ENCODE measurements at regions not wholly inside any gene's neighbourhood (a gene's known extent, or its start where the extent isn't known, plus 50 kb on each side); places are given as distances from the start of the nearest gene placed in this dataset.

GRCh38 chr16:73875996-73876690 lies 420.5 kb upstream of the PSMD7 start:
- WGBS, 2 experiments (ENCODE audit: extremely low coverage in 1 of 2, insufficient coverage in 1 of 2, insufficient read length in 1 of 2, insufficient replicate concordance in 2 of 2, low coverage in 1 of 2, low lambda C conversion rate in 2 of 2, missing lambda C conversion rate in 1 of 2): 96% methylated on average over 7 of the region's 7 CpGs; no CpG with 5 or more reads in 1 of the 2 experiments
- H3K9ac ChIP-seq (replicated peaks in 1 of 4; ENCODE audit: extremely low read depth in 1 of 4, low read depth in 3 of 4, low read length in 3 of 4): no peak overlapping the region
- TF ChIP-seq EZH2 (IDR thresholded peaks at IDR 0.05; ENCODE audit: low read depth, low read length, severe bottlenecking): no peak
- no peak for TF ChIP-seq KDM1A (IDR thresholded peaks at IDR 0.05; ENCODE audit: borderline replicate concordance, low read length)
- no peak for TF ChIP-seq SIN3A (conservative IDR thresholded peaks at IDR 0.05 in 1 of 2, IDR thresholded peaks at IDR 0.05 in 1 of 2; ENCODE audit: low read depth in 1 of 2, low read length in 2 of 2)
- no peak for TF ChIP-seq SP1 (IDR thresholded peaks at IDR 0.05; ENCODE audit: low read depth, low read length)
- TF ChIP-seq HDAC2 (IDR thresholded peaks at IDR 0.05; ENCODE audit: borderline replicate concordance in 1 of 2, low read depth in 2 of 2, low read length in 2 of 2): no peak
- no peak for TF ChIP-seq RFX5 (IDR thresholded peaks at IDR 0.05; ENCODE audit: borderline replicate concordance, low read depth, low read length)
- no peak for TF ChIP-seq SUZ12 (IDR thresholded peaks at IDR 0.05; ENCODE audit: low read length)
- no peak for TF ChIP-seq TEAD4 (IDR thresholded peaks at IDR 0.05; ENCODE audit: low read depth, low read length)

More at GRCh38 chr16:73875996-73876690, 420.5 kb upstream of the PSMD7 start:
- Histone ChIP-seq H4K91ac (replicated peaks; ENCODE audit: insufficient read length, low read length) (no peak overlapping the region), H3K18ac (ENCODE audit: extremely low read depth, low read length) (no peak overlapping the region), H2BK20ac (ENCODE audit: low read length) (no peak overlapping the region), H3K4me2 (ENCODE audit: insufficient read depth in 1 of 2, low read depth in 2 of 2, low read length in 2 of 2) (no peak overlapping the region), H3K27me3 (replicated peaks in 1 of 4; ENCODE audit: control insufficient read depth in 3 of 4, extremely low read depth in 1 of 4, insufficient read depth in 3 of 4, low read length in 3 of 4) (no peaks in the 10 kb centered on the region), H3K14ac (ENCODE audit: insufficient read length) (no peak overlapping the region), H3K79me2 (ENCODE audit: control insufficient read depth in 1 of 2, insufficient read depth in 2 of 2, low read length in 2 of 2) (no peaks in the 10 kb centered on the region), H4K20me1 (replicated peaks in 1 of 2; ENCODE audit: control insufficient read depth in 1 of 2, insufficient read depth in 2 of 2, low read length in 2 of 2) (no peaks in the 10 kb centered on the region), H3K36me3 (ENCODE audit: control insufficient read depth in 2 of 4, insufficient read depth in 4 of 4, low read length in 3 of 4) (no peaks in the 10 kb centered on the region), H3K23me2 (ENCODE audit: low read depth, low read length) (peaks cover 4% of the 10 kb centered on the region; the same call in 1 of the 2 replicates), H4K8ac (ENCODE audit: extremely low read depth, insufficient read depth, low read length) (no peak overlapping the region), H3K56ac (replicated peaks; ENCODE audit: insufficient read length, low read depth, low read length) (no peak overlapping the region), H3K79me1 (ENCODE audit: low read depth, low read length) (no peaks in the 10 kb centered on the region), H2BK12ac (ENCODE audit: low read depth, low read length) (no peak overlapping the region), H3K27ac (ENCODE audit: low read depth, low read length) (no peak overlapping the region), H4K5ac (ENCODE audit: insufficient read length, low read depth, low read length) (no peak overlapping the region), H3K4me1 (replicated peaks in 1 of 4; ENCODE audit: control insufficient read depth in 3 of 4, insufficient read depth in 4 of 4, low read length in 3 of 4) (peaks cover 0 to 4% (median 1%) of the 10 kb centered on the region in 4 experiments; a peak in 3 of 7 replicates), H3K23ac (ENCODE audit: insufficient read length) (no peak overlapping the region), H3K9me3 (ENCODE audit: insufficient read depth in 2 of 2, low read depth in 1 of 2, low read length in 1 of 2) (no peaks in the 10 kb centered on the region), H2BK5ac (ENCODE audit: low read depth, low read length) (no peak overlapping the region), H2BK120ac (replicated peaks; ENCODE audit: low read depth, low read length) (no peak overlapping the region), H2AFZ (ENCODE audit: low read length) (no peak overlapping the region), H2AK5ac (ENCODE audit: low read depth, low read length) (no peak overlapping the region), H3K4ac (replicated peaks; ENCODE audit: insufficient read length, low read depth, low read length) (no peak overlapping the region), H3K4me3 (ENCODE audit: extremely low read depth in 1 of 4, insufficient read depth in 2 of 4, low read depth in 3 of 4, low read length in 4 of 4) (no peak overlapping the region), H2BK15ac (ENCODE audit: low read length) (no peak overlapping the region)
- FAIRE-seq (no peak), DNase-seq (ENCODE audit: low read depth in 1 of 2, low spot score in 2 of 2) (no peak)
- ChIA-PET POLR2A (ENCODE audit: partially characterized antibody) (interaction anchor here (0.5 kb wide), 1 partner anchor 327 kb away, joined by 3 read pairs; no protein-coding TSS in a partner anchor), CTCF (ENCODE audit: partially characterized antibody) (interaction anchor here (0.6 to 1.8 kb wide), 6 partner anchors 9 to 1043 kb away, joined by 3 to 4 read pairs (median 3); no protein-coding TSS in a partner anchor)

All from H1 (cell line).